ENCODE measurements at regions not wholly inside any gene's neighbourhood (a gene's known extent, or its start where the extent isn't known, plus 50 kb on each side); places are given as distances from the start of the nearest gene placed in this dataset.

- no peaks in the 10 kb centered on the region for H3K4me1 ChIP-seq
- no peak overlapping the region for H3K27ac ChIP-seq
Observed at GRCh38 chr1:29830916-29831315, 594.6 kb downstream of the PTPRU start.

GRCh38 chr1:29830383-29830782, 594.1 kb downstream of the PTPRU start:
- H3K36me3 ChIP-seq, result no peaks in the 10 kb centered on the region
- H3K4me3 ChIP-seq, result no peak overlapping the region
- peaks cover 15% of the 10 kb centered on the region for H3K27me3 ChIP-seq
- no peak overlapping the region for H3K27ac ChIP-seq
- no peaks in the 10 kb centered on the region for H3K4me1 ChIP-seq
- no peaks in the 10 kb centered on the region; the same call in 1 of the 2 replicates for H3K9me3 ChIP-seq (replicated peaks)
- DNase-seq, result no peak

More at GRCh38 chr1:29830916-29831315, 594.6 kb downstream of the PTPRU start:
- no peak overlapping the region for H3K4me3 ChIP-seq
- no peaks in the 10 kb centered on the region for H3K9me3 ChIP-seq (replicated peaks)
- peaks cover 15% of the 10 kb centered on the region for H3K27me3 ChIP-seq
- no peak for DNase-seq
- no peaks in the 10 kb centered on the region for H3K36me3 ChIP-seq

GRCh38 chr1:29829448-29830344, 593.4 kb downstream of the PTPRU start:
- H3K9me3 ChIP-seq (replicated peaks), result no peaks in the 10 kb centered on the region; the same call in 1 of the 2 replicates
- H3K4me1 ChIP-seq, result no peaks in the 10 kb centered on the region
- peaks cover 15% of the 10 kb centered on the region for H3K27me3 ChIP-seq
- H3K4me3 ChIP-seq, result no peak overlapping the region
- H3K36me3 ChIP-seq, result no peaks in the 10 kb centered on the region
- no peak overlapping the region for H3K27ac ChIP-seq
- DNase-seq, result no peak

GRCh38 chr1:29828526-29829447, 592.5 kb downstream of the PTPRU start:
- no peak overlapping the region for H3K4me3 ChIP-seq
- no peak for DNase-seq
- peaks cover 13% of the 10 kb centered on the region for H3K27me3 ChIP-seq
- H3K4me1 ChIP-seq, result no peaks in the 10 kb centered on the region
- no peak overlapping the region for H3K27ac ChIP-seq
- H3K9me3 ChIP-seq (replicated peaks), result no peaks in the 10 kb centered on the region; the same call in 1 of the 2 replicates
- no peaks in the 10 kb centered on the region for H3K36me3 ChIP-seq

GRCh38 chr1:29827801-29828525, 591.6 kb downstream of the PTPRU start:
- Histone ChIP-seq H3K27ac (no peak overlapping the region), H3K36me3 (no peaks in the 10 kb centered on the region), H3K27me3 (peaks cover 8% of the 10 kb centered on the region), H3K9me3 (replicated peaks) (no peaks in the 10 kb centered on the region; the same call in 1 of the 2 replicates), H3K4me3 (no peak overlapping the region), H3K4me1 (no peaks in the 10 kb centered on the region)
- DNase-seq, result no peak

- no peaks in the 10 kb centered on the region for H3K4me1 ChIP-seq
- H3K27ac ChIP-seq, result no peak overlapping the region
- H3K4me3 ChIP-seq, result no peak overlapping the region
- peaks cover 8% of the 10 kb centered on the region for H3K27me3 ChIP-seq
- no peaks in the 10 kb centered on the region; the same call in 1 of the 2 replicates for H3K9me3 ChIP-seq (replicated peaks)
- DNase-seq, result no peak
- H3K36me3 ChIP-seq, result no peaks in the 10 kb centered on the region
Observed at GRCh38 chr1:29827237-29827750, 591.0 kb downstream of the PTPRU start.

- Histone ChIP-seq H3K4me1 (no peaks in the 10 kb centered on the region), H3K27ac (no peak overlapping the region), H3K36me3 (no peaks in the 10 kb centered on the region), H3K9me3 (replicated peaks) (no peaks in the 10 kb centered on the region; the same call in 1 of the 2 replicates), H3K4me3 (no peak overlapping the region), H3K27me3 (peaks cover 8% of the 10 kb centered on the region)
- no peak for DNase-seq
Observed at GRCh38 chr1:29826646-29827045, 590.3 kb downstream of the PTPRU start.

GRCh38 chr1:29825941-29826415, 589.7 kb downstream of the PTPRU start:
- no peaks in the 10 kb centered on the region for H3K36me3 ChIP-seq
- H3K27ac ChIP-seq, result no peak overlapping the region
- DNase-seq, result no peak
- H3K9me3 ChIP-seq (replicated peaks), result no peaks in the 10 kb centered on the region; the same call in 1 of the 2 replicates
- no peak overlapping the region for H3K4me3 ChIP-seq
- no peaks in the 10 kb centered on the region for H3K4me1 ChIP-seq
- peaks cover 6% of the 10 kb centered on the region for H3K27me3 ChIP-seq

- no peak for DNase-seq
- Histone ChIP-seq H3K4me3 (no peak overlapping the region), H3K4me1 (no peaks in the 10 kb centered on the region), H3K27me3 (peaks cover 4% of the 10 kb centered on the region), H3K9me3 (replicated peaks) (no peaks in the 10 kb centered on the region; the same call in 1 of the 2 replicates), H3K36me3 (no peaks in the 10 kb centered on the region), H3K27ac (no peak overlapping the region)
Observed at GRCh38 chr1:29825274-29825940, 589.1 kb downstream of the PTPRU start.

GRCh38 chr1:29824511-29825273, 588.4 kb downstream of the PTPRU start:
- Histone ChIP-seq H3K4me3 (no peak overlapping the region), H3K9me3 (replicated peaks) (no peaks in the 10 kb centered on the region; the same call in 1 of the 2 replicates), H3K4me1 (no peaks in the 10 kb centered on the region), H3K36me3 (no peaks in the 10 kb centered on the region), H3K27me3 (peaks cover 4% of the 10 kb centered on the region), H3K27ac (no peak overlapping the region)
- DNase-seq, result no peak

- Histone ChIP-seq H3K27me3 (peaks cover 3% of the 10 kb centered on the region), H3K9me3 (replicated peaks) (no peaks in the 10 kb centered on the region; the same call in 1 of the 2 replicates), H3K36me3 (no peaks in the 10 kb centered on the region), H3K4me1 (no peaks in the 10 kb centered on the region), H3K27ac (no peak overlapping the region), H3K4me3 (no peak overlapping the region)
- DNase-seq, result no peak
Observed at GRCh38 chr1:29824025-29824424, 587.7 kb downstream of the PTPRU start.

- Histone ChIP-seq H3K9me3 (replicated peaks) (no peaks in the 10 kb centered on the region; the same call in 1 of the 2 replicates), H3K27me3 (no peaks in the 10 kb centered on the region; the same call in 1 of the 2 replicates), H3K4me1 (no peaks in the 10 kb centered on the region), H3K4me3 (no peak overlapping the region), H3K36me3 (no peaks in the 10 kb centered on the region), H3K27ac (no peak overlapping the region)
- no peak for DNase-seq
Observed at GRCh38 chr1:29823561-29823960, 587.2 kb downstream of the PTPRU start.

- H3K36me3 ChIP-seq, result no peaks in the 10 kb centered on the region
- DNase-seq, result no peak
- H3K4me1 ChIP-seq, result no peaks in the 10 kb centered on the region
- no peaks in the 10 kb centered on the region; the same call in 1 of the 2 replicates for H3K9me3 ChIP-seq (replicated peaks)
- no peaks in the 10 kb centered on the region; the same call in 1 of the 2 replicates for H3K27me3 ChIP-seq
- H3K27ac ChIP-seq, result no peak overlapping the region
- H3K4me3 ChIP-seq, result no peak overlapping the region
Observed at GRCh38 chr1:29821605-29822004, 585.3 kb downstream of the PTPRU start.
